Type B pancreatic cell (in vitro differentiated cells): ENCODE measurements at regions not wholly inside any gene's neighbourhood (a gene's known extent, or its start where the extent isn't known, plus 50 kb on each side); places are given as distances from the start of the nearest gene placed in this dataset.

Experiments
- DNase-seq: peaks from one replicate; pipeline ENCODE4 v3.0.0; 2021; ENCODE audit warnings: mixed read lengths; ENCODE audit not compliant: unreplicated experiment; ENCODE audit errors: extremely low spot score
- H3K27ac Mint-ChIP-seq: 2 replicates; pipeline ENCODE4 v1.8.0; 2021; ENCODE audit warnings: mild to moderate bottlenecking, mixed read lengths
- H3K27me3 Mint-ChIP-seq: 2 replicates; pipeline ENCODE4 v1.8.0; 2021; ENCODE audit warnings: mixed read lengths
- H3K36me3 Mint-ChIP-seq: 2 replicates; pipeline ENCODE4 v1.8.0; 2021; ENCODE audit warnings: mixed read lengths
- H3K4me1 Mint-ChIP-seq: one replicate; pipeline ENCODE4 v1.8.0; 2021; ENCODE audit warnings: mixed read lengths; ENCODE audit not compliant: unreplicated experiment
- H3K4me3 Mint-ChIP-seq: 2 replicates; pipeline ENCODE4 v1.8.0; 2021; ENCODE audit warnings: mild to moderate bottlenecking, mixed read lengths
- H3K9me3 Mint-ChIP-seq: 2 replicates; pipeline ENCODE4 v1.8.0; 2021; ENCODE audit warnings: mixed read lengths
- CTCF ChIP-seq: fragments of 200-600 bp; sonication (generic); conservative IDR thresholded peaks from 2 replicates; pipeline ENCODE4 v1.5.0; 2021; ENCODE audit warnings: antibody characterized with exemption, mild to moderate bottlenecking

GRCh38 chr5:40025586-40025985 is 600.8 kb upstream of the DAB2 start:
- H3K27me3 Mint-ChIP-seq = no peaks in the 10 kb centered on the region
- no peaks in the 10 kb centered on the region for H3K36me3 Mint-ChIP-seq

GRCh38 chr5:40022057-40022456 is 597.3 kb upstream of the DAB2 start:
- no peaks in the 10 kb centered on the region for H3K36me3 Mint-ChIP-seq
- H3K4me3 Mint-ChIP-seq = no peak overlapping the region
- no peaks in the 10 kb centered on the region for H3K27me3 Mint-ChIP-seq
- DNase-seq = no peak
- TF ChIP-seq CTCF = no peak
- no peaks in the 10 kb centered on the region for H3K4me1 Mint-ChIP-seq
- no peak overlapping the region for H3K27ac Mint-ChIP-seq
- H3K9me3 Mint-ChIP-seq = peaks cover 9% of the 10 kb centered on the region

More at GRCh38 chr5:40025586-40025985, 600.8 kb upstream of the DAB2 start:
- Mint-ChIP-seq H3K4me3 (no peak overlapping the region), H3K9me3 (peaks cover 9% of the 10 kb centered on the region), H3K4me1 (no peaks in the 10 kb centered on the region), H3K27ac (no peak overlapping the region)
- no peak for TF ChIP-seq CTCF
- DNase-seq = no peak

GRCh38 chr5:40021007-40021406 is 596.2 kb upstream of the DAB2 start:
- H3K9me3 Mint-ChIP-seq = peaks cover 9% of the 10 kb centered on the region
- no peaks in the 10 kb centered on the region for H3K27me3 Mint-ChIP-seq
- H3K36me3 Mint-ChIP-seq = no peaks in the 10 kb centered on the region
- no peak overlapping the region for H3K4me3 Mint-ChIP-seq
- DNase-seq = no peak
- no peak overlapping the region for H3K27ac Mint-ChIP-seq
- H3K4me1 Mint-ChIP-seq = no peaks in the 10 kb centered on the region
- no peak for TF ChIP-seq CTCF

GRCh38 chr5:40017918-40018317 is 593.1 kb upstream of the DAB2 start:
- TF ChIP-seq CTCF = no peak
- no peak overlapping the region for H3K4me3 Mint-ChIP-seq
- no peaks in the 10 kb centered on the region for H3K36me3 Mint-ChIP-seq
- DNase-seq = no peak
- peaks cover 8% of the 10 kb centered on the region for H3K9me3 Mint-ChIP-seq
- no peaks in the 10 kb centered on the region for H3K27me3 Mint-ChIP-seq
- no peak overlapping the region for H3K27ac Mint-ChIP-seq
- H3K4me1 Mint-ChIP-seq = no peaks in the 10 kb centered on the region

- Mint-ChIP-seq H3K27ac (no peak overlapping the region), H3K36me3 (no peaks in the 10 kb centered on the region), H3K9me3 (no peaks in the 10 kb centered on the region), H3K4me1 (no peaks in the 10 kb centered on the region), H3K4me3 (no peak overlapping the region), H3K27me3 (no peaks in the 10 kb centered on the region)
- no peak for TF ChIP-seq CTCF
- DNase-seq = no peak
These were observed 592.4 kb upstream of the DAB2 start for GRCh38 chr5:40017135-40017534.

GRCh38 chr5:40010436-40010835 is 585.7 kb upstream of the DAB2 start:
- no peaks in the 10 kb centered on the region for H3K9me3 Mint-ChIP-seq
- H3K36me3 Mint-ChIP-seq = no peaks in the 10 kb centered on the region
- no peaks in the 10 kb centered on the region for H3K4me1 Mint-ChIP-seq
- DNase-seq = no peak
- no peak overlapping the region for H3K27ac Mint-ChIP-seq
- H3K4me3 Mint-ChIP-seq = no peak overlapping the region
- no peak for TF ChIP-seq CTCF
- H3K27me3 Mint-ChIP-seq = no peaks in the 10 kb centered on the region
